ENCODE measurements at regions not wholly inside any gene's neighbourhood (a gene's known extent, or its start where the extent isn't known, plus 50 kb on each side); places are given as distances from the start of the nearest gene placed in this dataset.

DNA sequence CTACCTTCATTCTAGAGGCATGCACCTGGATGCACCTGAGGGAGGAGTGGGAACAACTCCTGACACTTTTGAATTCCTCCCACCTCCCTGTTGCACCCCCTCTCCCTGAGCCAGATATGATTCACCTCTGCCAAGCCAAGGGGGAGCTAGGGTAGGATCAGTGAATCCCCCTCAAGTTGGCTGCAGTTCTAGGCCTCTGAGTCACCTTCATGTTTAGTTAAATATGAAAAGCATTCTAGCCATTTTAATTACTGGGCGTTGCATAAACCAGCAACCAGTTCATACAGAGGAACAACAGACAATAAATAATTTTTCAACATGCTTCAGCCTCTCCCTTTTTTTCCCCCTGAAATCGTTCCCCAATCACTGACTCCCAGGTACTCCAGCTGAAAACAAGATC lies 1440.2 kb downstream of the ADGRL3 start:
- TF ChIP-seq CTCF (conservative IDR thresholded peaks at IDR 0.05; ENCODE audit: low read depth, low read length), result no peak
- no peak overlapping the region for H3K4me3 ChIP-seq (ENCODE audit: low read length)
- peak; percentile 70 for DNase-seq (ENCODE audit: low read depth)

GRCh38 chr4:62627671-62628070 lies 1427.5 kb downstream of the ADGRL3 start:
- no peak for TF ChIP-seq CTCF (conservative IDR thresholded peaks at IDR 0.05; ENCODE audit: low read depth, low read length)
- no peak for DNase-seq (ENCODE audit: low read depth)
- no peak overlapping the region for H3K4me3 ChIP-seq (ENCODE audit: low read length)

GRCh38 chr4:62627141-62627540 lies 1427.0 kb downstream of the ADGRL3 start:
- no peak overlapping the region for H3K4me3 ChIP-seq (ENCODE audit: low read length)
- TF ChIP-seq CTCF (conservative IDR thresholded peaks at IDR 0.05; ENCODE audit: low read depth, low read length), result no peak
- DNase-seq (ENCODE audit: low read depth), result no peak

- TF ChIP-seq CTCF (conservative IDR thresholded peaks at IDR 0.05; ENCODE audit: low read depth, low read length), result no peak
- H3K4me3 ChIP-seq (ENCODE audit: low read length), result no peak overlapping the region
- no peak for DNase-seq (ENCODE audit: low read depth)
These were observed 1422.0 kb downstream of the ADGRL3 start for GRCh38 chr4:62622089-62622488.

GRCh38 chr4:62619971-62620370 lies 1419.8 kb downstream of the ADGRL3 start:
- TF ChIP-seq CTCF (conservative IDR thresholded peaks at IDR 0.05; ENCODE audit: low read depth, low read length), result no peak
- DNase-seq (ENCODE audit: low read depth), result no peak
- H3K4me3 ChIP-seq (ENCODE audit: low read length), result no peak overlapping the region

- no peak for DNase-seq (ENCODE audit: low read depth)
- H3K4me3 ChIP-seq (ENCODE audit: low read length), result no peak overlapping the region
- no peak for TF ChIP-seq CTCF (conservative IDR thresholded peaks at IDR 0.05; ENCODE audit: low read depth, low read length)
These were observed 1417.9 kb downstream of the ADGRL3 start for GRCh38 chr4:62618042-62618441.

GRCh38 chr4:62601737-62602136 lies 1401.6 kb downstream of the ADGRL3 start:
- no peak for TF ChIP-seq CTCF (conservative IDR thresholded peaks at IDR 0.05; ENCODE audit: low read depth, low read length)
- DNase-seq (ENCODE audit: low read depth), result no peak
- H3K4me3 ChIP-seq (ENCODE audit: low read length), result no peak overlapping the region

Measured in retinal pigment epithelial cell (primary cell).